Panc1 (cell line): ENCODE measurements at regions not wholly inside any gene's neighbourhood (a gene's known extent, or its start where the extent isn't known, plus 50 kb on each side); places are given as distances from the start of the nearest gene placed in this dataset.

ENCODE experiments used
- ATAC-seq: fragments of 200-7000 bp; cut with Tn5 transposase; 2 replicates; pipeline ENCODE4 v1.9.1; 2020; ENCODE audit warnings: mild to moderate bottlenecking, moderate library complexity
- BruUV-seq: library from RNA; stranded (reverse); fragments of 400-500 nt; replicated peaks from 2 replicates; lab custom pipeline; 2021; lab: Mats Ljungman, UMichigan
- CTCF ChIA-PET: fragments of 300-600 bp; sonication (Branson Sonifier 250); formaldehyde crosslinking; loops from one replicate; lab custom pipeline; 2022; ENCODE audit warnings: antibody characterized with exemption; lab: Charles Lee
- POLR2A ChIA-PET: fragments of 300-600 bp; sonication (Branson Sonifier 250); formaldehyde crosslinking; loops from one replicate; lab custom pipeline; 2022; ENCODE audit warnings: antibody characterized with exemption; lab: Charles Lee
- DNase-seq: peaks from one replicate; pipeline ENCODE4 v3.0.0-alpha.2; 2010; ENCODE audit warnings: low read depth, low spot score
- H3K27ac ChIP-seq: 2 replicates; pipeline ENCODE4 v1.5.1; 2011; ENCODE audit warnings: mild to moderate bottlenecking, low read length, inconsistent platforms
- H3K27me3 ChIP-seq: fragments of 200-500 bp; sonication (Bioruptor generic); 2 replicates; pipeline ENCODE4 v1.6.0; 2014; ENCODE audit warnings: low read length, inconsistent platforms; ENCODE audit not compliant: control insufficient read depth, insufficient read depth
- H3K36me3 ChIP-seq: fragments of 200-500 bp; sonication (Bioruptor generic); 2 replicates; pipeline ENCODE4 v1.5.1; 2014; ENCODE audit warnings: inconsistent platforms, mild to moderate bottlenecking, low read length, moderate library complexity; ENCODE audit not compliant: control insufficient read depth, insufficient read depth
- H3K4me1 ChIP-seq: 2 replicates; pipeline ENCODE4 v1.5.1; 2011; ENCODE audit warnings: inconsistent platforms, mild to moderate bottlenecking, low read length, moderate library complexity; ENCODE audit not compliant: control insufficient read depth, insufficient read depth
- H3K4me3 ChIP-seq, 2 experiments: 2 replicates each; pipeline ENCODE4 v1.5.1; 2011 to 2012; ENCODE audit warnings: low read depth in 2 of 2, low read length in 2 of 2, mild to moderate bottlenecking in 2 of 2, inconsistent platforms in 1 of 2, moderate library complexity in 1 of 2
- H3K9me3 ChIP-seq: fragments of 200-500 bp; sonication (Bioruptor generic); 2 replicates; pipeline ENCODE4 v1.5.1; 2014; ENCODE audit warnings: low read depth, mild to moderate bottlenecking, inconsistent platforms, low read length, moderate library complexity; ENCODE audit not compliant: control insufficient read depth, insufficient read depth
- CTCF ChIP-seq: fragments of 450-650 bp; IDR thresholded peaks from 2 replicates; pipeline ENCODE4 v1.5.1; 2017; ENCODE audit warnings: mild to moderate bottlenecking
- POLR2AphosphoS5 ChIP-seq: IDR thresholded peaks from 2 replicates; pipeline ENCODE4 v1.6.1; 2012; ENCODE audit warnings: mild to moderate bottlenecking, low read depth, low read length, moderate library complexity
- REST ChIP-seq, 2 experiments: IDR thresholded peaks; 2 replicates each; pipeline ENCODE4 v1.6.1; 2011 to 2012; ENCODE audit warnings: low read depth in 2 of 2, control low read depth in 1 of 2, low read length in 1 of 2, mild to moderate bottlenecking in 1 of 2, moderate library complexity in 1 of 2; ENCODE audit not compliant: insufficient read depth in 1 of 2
- SIN3A ChIP-seq: IDR thresholded peaks from 2 replicates; pipeline ENCODE4 v1.6.1; 2012; ENCODE audit warnings: low read depth, mild to moderate bottlenecking, low read length, moderate library complexity, borderline replicate concordance; ENCODE audit not compliant: insufficient read depth
- TCF7L2 ChIP-seq: IDR thresholded peaks from 2 replicates; pipeline ENCODE4 v1.6.1; 2011; ENCODE audit warnings: mild to moderate bottlenecking, low read depth, low read length, inconsistent platforms
- in situ Hi-C: cut with HindIII; loops from 2 replicates; pipeline ENCODE4 v1.10.0; 2016; ENCODE audit warnings: low sequenced_read_pairs, low pct_unique_long_range_greater_than_20kb
- intact Hi-C: fragments of 100-400 bp; cut with micrococcal nuclease; formaldehyde crosslinking; loops from one replicate; pipeline ENCODE4 v1.10.0; 2022; ENCODE audit not compliant: unreplicated experiment

- ChIA-PET CTCF (no interaction called here), POLR2A (no interaction called here)
- no peaks in the 10 kb centered on the region for H3K4me1 ChIP-seq
- TF ChIP-seq POLR2AphosphoS5, result no peak
- TF ChIP-seq REST (IDR thresholded peaks at IDR 0.05; ENCODE audit: insufficient read depth in 1 of 2, low read depth in 2 of 2, low read length in 1 of 2), result no peak
- TF ChIP-seq TCF7L2, result no peak
- TF ChIP-seq SIN3A, result no peak
- TF ChIP-seq CTCF, result peak; percentile 20; the same call in 1 of the 2 replicates
- DNase-seq (no peak), ATAC-seq (no peak)
- no TSS peak for BruUV-seq
- H3K4me3 ChIP-seq, result no peak overlapping the region
- no peaks in the 10 kb centered on the region for H3K27me3 ChIP-seq
- in situ Hi-C loops (no loop called here), intact Hi-C loops (no loop called here)
- H3K9me3 ChIP-seq, result no peaks in the 10 kb centered on the region
- no peaks in the 10 kb centered on the region; the same call in 1 of the 2 replicates for H3K36me3 ChIP-seq
- H3K27ac ChIP-seq, result no peak overlapping the region
These were observed 73.6 kb downstream of the OXSM start for GRCh38 chr3:25863416-25863959.

GRCh38 chr3:25870452-25870851 lies 80.6 kb downstream of the OXSM start:
- no TSS peak for BruUV-seq
- CTCF ChIA-PET, result no interaction called here
- intact Hi-C loops, result no loop called here
- Histone ChIP-seq H3K27ac (no peak overlapping the region), H3K27me3 (no peaks in the 10 kb centered on the region), H3K36me3 (no peaks in the 10 kb centered on the region; the same call in 1 of the 2 replicates), H3K4me3 (no peak overlapping the region), H3K9me3 (no peaks in the 10 kb centered on the region), H3K4me1 (no peaks in the 10 kb centered on the region)
- no peak for ATAC-seq
- POLR2A ChIA-PET, result no interaction called here
- in situ Hi-C loops, result no loop called here
- TF ChIP-seq TCF7L2, result no peak
- no peak for TF ChIP-seq SIN3A
- TF ChIP-seq REST (IDR thresholded peaks at IDR 0.05; ENCODE audit: insufficient read depth in 1 of 2, low read depth in 2 of 2, low read length in 1 of 2), result no peak
- TF ChIP-seq CTCF, result no peak
- no peak for TF ChIP-seq POLR2AphosphoS5
- no peak for DNase-seq
